Uterus (tissue), 3 donors: ENCODE measurements at regions not wholly inside any gene's neighbourhood (a gene's known extent, or its start where the extent isn't known, plus 50 kb on each side); places are given as distances from the start of the nearest gene placed in this dataset.

Source experiments
- DNase-seq, 2 donors: peaks; one replicate each; pipeline ENCODE4 v3.0.0-alpha.2; 2019 to 2020
- H3K27ac ChIP-seq, 2 donors: fragments of 200-600 bp; sonication (generic); 1 replicate in 1 of 2; 2 replicates in 1 of 2; pipeline ENCODE4 v1.5.1; 2016 to 2018
- H3K27me3 ChIP-seq, 2 donors: fragments of 200-600 bp; sonication (generic); one replicate each; pipeline ENCODE4 v1.5.1; 2018 to 2019; ENCODE audit warnings: control low read depth in 1 of 2
- H3K36me3 ChIP-seq, 2 donors: fragments of 200-600 bp; sonication (generic); one replicate each; pipeline ENCODE4 v1.5.1; 2019; ENCODE audit warnings: control low read depth in 1 of 2
- H3K4me1 ChIP-seq, 2 donors: fragments of 200-600 bp; sonication (generic); one replicate each; pipeline ENCODE4 v1.5.1; 2018 to 2019; ENCODE audit warnings: control low read depth in 1 of 2
- H3K4me3 ChIP-seq, 2 donors: fragments of 200-600 bp; sonication (generic); 1 replicate in 1 of 2; 2 replicates in 1 of 2; pipeline ENCODE4 v1.5.1; 2018 to 2019; ENCODE audit warnings: mild to moderate bottlenecking in 1 of 2
- H3K9me3 ChIP-seq, 2 donors: fragments of 200-600 bp; sonication (generic); one replicate each; pipeline ENCODE4 v1.5.1; 2019; ENCODE audit warnings: control low read depth in 1 of 2
- CTCF ChIP-seq, 4 experiments: fragments of 200-600 bp in 2 of 4; fragments of 450-650 bp in 2 of 4; sonication (generic) in 2 of 4; IDR thresholded peaks; one replicate each; pipeline ENCODE4 v1.5.1; 2016 to 2019; ENCODE audit warnings: antibody characterized with exemption in 4 of 4, mild to moderate bottlenecking in 2 of 4, moderate library complexity in 1 of 4
- POLR2A ChIP-seq, 2 donors: fragments of 450-650 bp; IDR thresholded peaks; one replicate each; pipeline ENCODE4 v1.6.1; 2016; ENCODE audit warnings: antibody characterized with exemption in 2 of 2, mild to moderate bottlenecking in 1 of 2, moderate library complexity in 1 of 2
- intact Hi-C: fragments of 100-400 bp; cut with DNase I; formaldehyde crosslinking; loops from one replicate; pipeline ENCODE4 v1.15.1; 2023; ENCODE audit warnings: low total_unique reads
- donor health status: DM: yes; HTN: yes; CAD: no.

GRCh38 chr21:19343711-19344110, 940.1 kb upstream of the TMPRSS15 start:
- no peaks in the 10 kb centered on the region for H3K9me3 ChIP-seq
- TF ChIP-seq CTCF (IDR thresholded peaks at IDR 0.05) (no peak), POLR2A (IDR thresholded peaks at IDR 0.05) (no peak)
- intact Hi-C loops = no loop called here

GRCh38 chr21:19350286-19350685, 946.7 kb upstream of the TMPRSS15 start:
- no peak overlapping the region for H3K4me3 ChIP-seq
- intact Hi-C loops = no loop called here
- DNase-seq = no peak
- no peaks in the 10 kb centered on the region for H3K4me1 ChIP-seq
- TF ChIP-seq POLR2A (IDR thresholded peaks at IDR 0.05) (no peak), CTCF (IDR thresholded peaks at IDR 0.05) (no peak)
- H3K9me3 ChIP-seq = no peaks in the 10 kb centered on the region
- H3K27ac ChIP-seq = no peak overlapping the region
- no peaks in the 10 kb centered on the region for H3K27me3 ChIP-seq
- H3K36me3 ChIP-seq = no peaks in the 10 kb centered on the region

More at GRCh38 chr21:19343711-19344110, 940.1 kb upstream of the TMPRSS15 start:
- H3K27me3 ChIP-seq = no peaks in the 10 kb centered on the region
- no peak overlapping the region for H3K27ac ChIP-seq
- H3K36me3 ChIP-seq = no peaks in the 10 kb centered on the region
- H3K4me3 ChIP-seq = no peak overlapping the region
- no peaks in the 10 kb centered on the region for H3K4me1 ChIP-seq
- no peak for DNase-seq

- DNase-seq = no peak
- Histone ChIP-seq H3K27me3 (no peaks in the 10 kb centered on the region), H3K9me3 (no peaks in the 10 kb centered on the region), H3K27ac (no peak overlapping the region), H3K36me3 (no peaks in the 10 kb centered on the region), H3K4me1 (no peaks in the 10 kb centered on the region), H3K4me3 (no peak overlapping the region)
- TF ChIP-seq CTCF (IDR thresholded peaks at IDR 0.05) (no peak), POLR2A (IDR thresholded peaks at IDR 0.05) (no peak)
- intact Hi-C loops = no loop called here
These were observed 949.7 kb upstream of the TMPRSS15 start for GRCh38 chr21:19353256-19353655.

- intact Hi-C loops = no loop called here
- TF ChIP-seq POLR2A (IDR thresholded peaks at IDR 0.05) (no peak), CTCF (IDR thresholded peaks at IDR 0.05) (no peak)
These were observed 965.4 kb upstream of the TMPRSS15 start for GRCh38 chr21:19368944-19369343.

GRCh38 chr21:19392390-19392789, 988.8 kb upstream of the TMPRSS15 start:
- H3K36me3 ChIP-seq = no peaks in the 10 kb centered on the region
- H3K4me1 ChIP-seq = no peaks in the 10 kb centered on the region
- no peak overlapping the region for H3K4me3 ChIP-seq
- intact Hi-C loops = no loop called here
- DNase-seq = no peak
- no peak for TF ChIP-seq CTCF (IDR thresholded peaks at IDR 0.05)
- TF ChIP-seq POLR2A (IDR thresholded peaks at IDR 0.05) = no peak
- no peaks in the 10 kb centered on the region for H3K27me3 ChIP-seq
- H3K9me3 ChIP-seq = no peaks in the 10 kb centered on the region
- H3K27ac ChIP-seq = no peak overlapping the region

More at GRCh38 chr21:19368944-19369343, 965.4 kb upstream of the TMPRSS15 start:
- Histone ChIP-seq H3K4me3 (no peak overlapping the region), H3K27ac (no peak overlapping the region), H3K36me3 (peaks cover 0 to 3% of the 10 kb centered on the region in 2 donors), H3K27me3 (no peaks in the 10 kb centered on the region), H3K4me1 (no peaks in the 10 kb centered on the region), H3K9me3 (peaks cover 0 to 2% of the 10 kb centered on the region in 2 donors)
- DNase-seq = no peak
